OCI-LY7 (cell line): ENCODE measurements at regions not wholly inside any gene's neighbourhood (a gene's known extent, or its start where the extent isn't known, plus 50 kb on each side); places are given as distances from the start of the nearest gene placed in this dataset.

ENCODE experiments used
- EZH2phosphoT487 ChIP-seq: fragments of 200-600 bp; sonication (generic); IDR thresholded peaks from 2 replicates; pipeline ENCODE4 v1.6.1; 2018; ENCODE audit warnings: low read depth, borderline replicate concordance, mild to moderate bottlenecking, mixed run types, antibody characterized with exemption, low read length, moderate library complexity, mixed read lengths
- TF ChIP-seq, protein P1 (sequence below): fragments of 200-600 bp; sonication (generic); conservative IDR thresholded peaks from 2 replicates; pipeline ENCODE4 v1.5.1; 2014; ENCODE audit warnings: mild to moderate bottlenecking, antibody characterized with exemption, low read length, moderate library complexity, mixed read lengths

DNA sequence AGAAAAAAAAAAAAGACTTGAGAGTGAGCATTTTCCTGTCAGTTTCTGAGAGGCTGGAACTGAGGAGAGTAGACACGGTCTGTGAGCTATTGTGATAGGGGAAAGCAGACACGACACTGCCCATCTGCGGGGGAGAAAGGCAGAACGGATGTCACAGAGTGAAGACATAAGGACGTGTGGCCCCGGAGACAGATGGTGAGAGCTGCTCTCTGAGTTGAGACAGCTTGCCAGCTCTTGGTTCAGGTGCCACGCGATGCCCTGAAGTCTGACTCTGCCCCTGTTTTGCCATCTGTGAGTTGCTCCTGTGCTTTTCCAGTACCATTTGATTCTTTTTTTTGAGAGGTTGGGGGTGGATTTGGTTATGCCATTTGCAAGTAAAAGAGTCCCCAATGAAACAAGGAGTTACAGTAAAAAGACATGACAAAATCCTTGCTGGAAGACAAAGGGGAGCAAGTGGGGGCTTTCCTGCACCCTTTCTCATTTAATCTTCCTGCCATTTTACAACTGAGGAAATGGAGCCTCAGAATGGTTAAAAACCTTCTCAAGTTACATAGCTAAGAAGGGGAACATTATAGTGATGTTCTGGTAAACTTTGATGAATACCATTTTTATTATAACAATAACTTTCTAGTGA, 128.9 kb upstream of the DNAH14 start:
- TF ChIP-seq, protein P1, sequence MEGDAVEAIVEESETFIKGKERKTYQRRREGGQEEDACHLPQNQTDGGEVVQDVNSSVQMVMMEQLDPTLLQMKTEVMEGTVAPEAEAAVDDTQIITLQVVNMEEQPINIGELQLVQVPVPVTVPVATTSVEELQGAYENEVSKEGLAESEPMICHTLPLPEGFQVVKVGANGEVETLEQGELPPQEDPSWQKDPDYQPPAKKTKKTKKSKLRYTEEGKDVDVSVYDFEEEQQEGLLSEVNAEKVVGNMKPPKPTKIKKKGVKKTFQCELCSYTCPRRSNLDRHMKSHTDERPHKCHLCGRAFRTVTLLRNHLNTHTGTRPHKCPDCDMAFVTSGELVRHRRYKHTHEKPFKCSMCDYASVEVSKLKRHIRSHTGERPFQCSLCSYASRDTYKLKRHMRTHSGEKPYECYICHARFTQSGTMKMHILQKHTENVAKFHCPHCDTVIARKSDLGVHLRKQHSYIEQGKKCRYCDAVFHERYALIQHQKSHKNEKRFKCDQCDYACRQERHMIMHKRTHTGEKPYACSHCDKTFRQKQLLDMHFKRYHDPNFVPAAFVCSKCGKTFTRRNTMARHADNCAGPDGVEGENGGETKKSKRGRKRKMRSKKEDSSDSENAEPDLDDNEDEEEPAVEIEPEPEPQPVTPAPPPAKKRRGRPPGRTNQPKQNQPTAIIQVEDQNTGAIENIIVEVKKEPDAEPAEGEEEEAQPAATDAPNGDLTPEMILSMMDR = no peak
- TF ChIP-seq EZH2phosphoT487 = no peak
